Panc1 (cell line): ENCODE measurements at regions not wholly inside any gene's neighbourhood (a gene's known extent, or its start where the extent isn't known, plus 50 kb on each side); places are given as distances from the start of the nearest gene placed in this dataset.

Source experiments
- POLR2AphosphoS5 ChIP-seq: IDR thresholded peaks from 2 replicates; pipeline ENCODE4 v1.6.1; 2012; ENCODE audit warnings: mild to moderate bottlenecking, low read depth, low read length, moderate library complexity
- SIN3A ChIP-seq: IDR thresholded peaks from 2 replicates; pipeline ENCODE4 v1.6.1; 2012; ENCODE audit warnings: low read depth, mild to moderate bottlenecking, low read length, moderate library complexity, borderline replicate concordance; ENCODE audit not compliant: insufficient read depth
- TCF7L2 ChIP-seq: IDR thresholded peaks from 2 replicates; pipeline ENCODE4 v1.6.1; 2011; ENCODE audit warnings: mild to moderate bottlenecking, low read depth, low read length, inconsistent platforms
- TF ChIP-seq, protein P1 (sequence below): fragments of 450-650 bp; IDR thresholded peaks from 2 replicates; pipeline ENCODE4 v1.5.1; 2017; ENCODE audit warnings: mild to moderate bottlenecking
- TF ChIP-seq, protein P2 (sequence below), 2 experiments: IDR thresholded peaks; 2 replicates each; pipeline ENCODE4 v1.6.1; 2011 to 2012; ENCODE audit warnings: low read depth in 2 of 2, control low read depth in 1 of 2, low read length in 1 of 2, mild to moderate bottlenecking in 1 of 2, moderate library complexity in 1 of 2; ENCODE audit not compliant: insufficient read depth in 1 of 2

DNA sequence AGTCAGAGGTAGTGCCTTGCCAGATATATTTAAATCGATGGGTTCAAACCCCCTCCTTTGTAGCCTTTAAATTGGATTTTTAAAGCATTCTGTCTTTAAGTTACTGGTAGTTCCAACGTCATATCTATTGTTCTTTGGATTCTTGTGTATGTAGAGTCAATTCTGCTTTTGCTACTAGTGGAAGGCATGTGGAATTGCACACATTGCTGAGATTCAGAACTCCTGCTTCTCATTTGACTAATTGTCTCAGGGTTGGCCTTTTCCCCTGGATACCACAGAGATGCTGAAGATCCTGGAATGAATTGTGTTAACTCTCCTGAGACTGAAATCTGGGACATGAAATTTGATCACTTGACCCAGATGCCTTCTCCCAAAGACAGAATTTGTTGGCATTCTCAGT lies 328.3 kb upstream of the RPS6KA3 start:
- TF ChIP-seq, protein P1, sequence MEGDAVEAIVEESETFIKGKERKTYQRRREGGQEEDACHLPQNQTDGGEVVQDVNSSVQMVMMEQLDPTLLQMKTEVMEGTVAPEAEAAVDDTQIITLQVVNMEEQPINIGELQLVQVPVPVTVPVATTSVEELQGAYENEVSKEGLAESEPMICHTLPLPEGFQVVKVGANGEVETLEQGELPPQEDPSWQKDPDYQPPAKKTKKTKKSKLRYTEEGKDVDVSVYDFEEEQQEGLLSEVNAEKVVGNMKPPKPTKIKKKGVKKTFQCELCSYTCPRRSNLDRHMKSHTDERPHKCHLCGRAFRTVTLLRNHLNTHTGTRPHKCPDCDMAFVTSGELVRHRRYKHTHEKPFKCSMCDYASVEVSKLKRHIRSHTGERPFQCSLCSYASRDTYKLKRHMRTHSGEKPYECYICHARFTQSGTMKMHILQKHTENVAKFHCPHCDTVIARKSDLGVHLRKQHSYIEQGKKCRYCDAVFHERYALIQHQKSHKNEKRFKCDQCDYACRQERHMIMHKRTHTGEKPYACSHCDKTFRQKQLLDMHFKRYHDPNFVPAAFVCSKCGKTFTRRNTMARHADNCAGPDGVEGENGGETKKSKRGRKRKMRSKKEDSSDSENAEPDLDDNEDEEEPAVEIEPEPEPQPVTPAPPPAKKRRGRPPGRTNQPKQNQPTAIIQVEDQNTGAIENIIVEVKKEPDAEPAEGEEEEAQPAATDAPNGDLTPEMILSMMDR: peak; percentile 30; the same call in 1 of the 2 replicates
- TF ChIP-seq POLR2AphosphoS5: no peak
- TF ChIP-seq, protein P2, sequence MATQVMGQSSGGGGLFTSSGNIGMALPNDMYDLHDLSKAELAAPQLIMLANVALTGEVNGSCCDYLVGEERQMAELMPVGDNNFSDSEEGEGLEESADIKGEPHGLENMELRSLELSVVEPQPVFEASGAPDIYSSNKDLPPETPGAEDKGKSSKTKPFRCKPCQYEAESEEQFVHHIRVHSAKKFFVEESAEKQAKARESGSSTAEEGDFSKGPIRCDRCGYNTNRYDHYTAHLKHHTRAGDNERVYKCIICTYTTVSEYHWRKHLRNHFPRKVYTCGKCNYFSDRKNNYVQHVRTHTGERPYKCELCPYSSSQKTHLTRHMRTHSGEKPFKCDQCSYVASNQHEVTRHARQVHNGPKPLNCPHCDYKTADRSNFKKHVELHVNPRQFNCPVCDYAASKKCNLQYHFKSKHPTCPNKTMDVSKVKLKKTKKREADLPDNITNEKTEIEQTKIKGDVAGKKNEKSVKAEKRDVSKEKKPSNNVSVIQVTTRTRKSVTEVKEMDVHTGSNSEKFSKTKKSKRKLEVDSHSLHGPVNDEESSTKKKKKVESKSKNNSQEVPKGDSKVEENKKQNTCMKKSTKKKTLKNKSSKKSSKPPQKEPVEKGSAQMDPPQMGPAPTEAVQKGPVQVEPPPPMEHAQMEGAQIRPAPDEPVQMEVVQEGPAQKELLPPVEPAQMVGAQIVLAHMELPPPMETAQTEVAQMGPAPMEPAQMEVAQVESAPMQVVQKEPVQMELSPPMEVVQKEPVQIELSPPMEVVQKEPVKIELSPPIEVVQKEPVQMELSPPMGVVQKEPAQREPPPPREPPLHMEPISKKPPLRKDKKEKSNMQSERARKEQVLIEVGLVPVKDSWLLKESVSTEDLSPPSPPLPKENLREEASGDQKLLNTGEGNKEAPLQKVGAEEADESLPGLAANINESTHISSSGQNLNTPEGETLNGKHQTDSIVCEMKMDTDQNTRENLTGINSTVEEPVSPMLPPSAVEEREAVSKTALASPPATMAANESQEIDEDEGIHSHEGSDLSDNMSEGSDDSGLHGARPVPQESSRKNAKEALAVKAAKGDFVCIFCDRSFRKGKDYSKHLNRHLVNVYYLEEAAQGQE (IDR thresholded peaks at IDR 0.05; ENCODE audit: insufficient read depth in 1 of 2, low read depth in 2 of 2, low read length in 1 of 2): no peak
- TF ChIP-seq TCF7L2: no peak
- no peak for TF ChIP-seq SIN3A
